Spinal cord (tissue), 9 donors: ENCODE measurements at regions not wholly inside any gene's neighbourhood (a gene's known extent, or its start where the extent isn't known, plus 50 kb on each side); places are given as distances from the start of the nearest gene placed in this dataset.

Experiments used
- DNase-seq, 6 donors: peaks; one replicate each; pipeline versions ENCODE4 v3.0.0 to v3.0.0-alpha.2; 2013 to 2015; ENCODE audit warnings: low spot score in 6 of 6, low read depth in 4 of 6
- H3K27ac ChIP-seq: one replicate; pipeline ENCODE4 v1.5.1; 2013; ENCODE audit warnings: low read depth, low read length, control low read depth
- H3K27me3 ChIP-seq: one replicate; pipeline ENCODE4 v1.6.1; 2013; ENCODE audit warnings: low read length; ENCODE audit not compliant: control insufficient read depth, insufficient read depth
- H3K36me3 ChIP-seq: one replicate; pipeline ENCODE4 v1.6.1; 2013; ENCODE audit warnings: low read length; ENCODE audit not compliant: control insufficient read depth, insufficient read depth
- H3K4me1 ChIP-seq: one replicate; pipeline ENCODE4 v1.6.1; 2013; ENCODE audit warnings: low read length; ENCODE audit not compliant: control insufficient read depth, insufficient read depth
- H3K4me3 ChIP-seq: one replicate; pipeline ENCODE4 v1.5.1; 2013; ENCODE audit warnings: low read depth, low read length, control low read depth
- H3K9me3 ChIP-seq: one replicate; pipeline ENCODE4 v1.6.1; 2013; ENCODE audit warnings: low read length; ENCODE audit not compliant: control insufficient read depth, insufficient read depth
- WGBS: methylation state at CpG from one replicate; pipeline ENCODE4 v1.1.5; 2013; ENCODE audit warnings: missing lambda C conversion rate; ENCODE audit not compliant: insufficient coverage; 5-methylcytosine and 5-hydroxymethylcytosine counted together
- donor health status: healthy.

GRCh38 chr2:236956641-236957040, 129.0 kb upstream of the COPS8 start:
- H3K36me3 ChIP-seq: no peaks in the 10 kb centered on the region
- no peak overlapping the region for H3K4me3 ChIP-seq
- H3K4me1 ChIP-seq: no peaks in the 10 kb centered on the region
- H3K27ac ChIP-seq: no peak overlapping the region
- H3K27me3 ChIP-seq: no peaks in the 10 kb centered on the region
- no CpG with 5 or more reads among the region's 2 CpGs for WGBS
- H3K9me3 ChIP-seq: no peaks in the 10 kb centered on the region
- DNase-seq: no peak

- WGBS: 69% methylated on average over 4 of the region's 5 CpGs
- H3K27ac ChIP-seq: no peak overlapping the region
These were observed 126.7 kb upstream of the COPS8 start for GRCh38 chr2:236959036-236959435.

GRCh38 chr2:236959876-236960275, 125.8 kb upstream of the COPS8 start:
- 93% methylated on average over 9 of the region's 9 CpGs for WGBS
- no peaks in the 10 kb centered on the region for H3K36me3 ChIP-seq
- H3K27me3 ChIP-seq: no peaks in the 10 kb centered on the region
- DNase-seq: no peak
- no peak overlapping the region for H3K4me3 ChIP-seq
- no peaks in the 10 kb centered on the region for H3K4me1 ChIP-seq
- no peaks in the 10 kb centered on the region for H3K9me3 ChIP-seq
- no peak overlapping the region for H3K27ac ChIP-seq

More at GRCh38 chr2:236959036-236959435, 126.7 kb upstream of the COPS8 start:
- Histone ChIP-seq H3K9me3 (no peaks in the 10 kb centered on the region), H3K4me1 (no peaks in the 10 kb centered on the region), H3K36me3 (no peaks in the 10 kb centered on the region), H3K4me3 (no peak overlapping the region), H3K27me3 (no peaks in the 10 kb centered on the region)
- no peak for DNase-seq

- DNase-seq: no peak
- WGBS: 97% methylated on average over 8 of the region's 14 CpGs
- no peak overlapping the region for H3K27ac ChIP-seq
These were observed 125.2 kb upstream of the COPS8 start for GRCh38 chr2:236960531-236960930.

GRCh38 chr2:236962816-236963215, 122.9 kb upstream of the COPS8 start:
- H3K27ac ChIP-seq: no peak overlapping the region
- no peak for DNase-seq
- no peaks in the 10 kb centered on the region for H3K27me3 ChIP-seq
- no peaks in the 10 kb centered on the region for H3K9me3 ChIP-seq
- H3K36me3 ChIP-seq: no peaks in the 10 kb centered on the region
- H3K4me3 ChIP-seq: no peak overlapping the region
- WGBS: 100% methylated on average over 2 of the region's 4 CpGs
- H3K4me1 ChIP-seq: no peaks in the 10 kb centered on the region

More at GRCh38 chr2:236960531-236960930, 125.2 kb upstream of the COPS8 start:
- H3K4me1 ChIP-seq: no peaks in the 10 kb centered on the region
- no peaks in the 10 kb centered on the region for H3K36me3 ChIP-seq
- no peak overlapping the region for H3K4me3 ChIP-seq
- no peaks in the 10 kb centered on the region for H3K27me3 ChIP-seq
- no peaks in the 10 kb centered on the region for H3K9me3 ChIP-seq

GRCh38 chr2:236963631-236964182, 122.0 kb upstream of the COPS8 start:
- H3K9me3 ChIP-seq: no peaks in the 10 kb centered on the region
- no peaks in the 10 kb centered on the region for H3K27me3 ChIP-seq
- DNase-seq: no peak
- no peaks in the 10 kb centered on the region for H3K4me1 ChIP-seq
- 95% methylated on average over 6 of the region's 7 CpGs for WGBS
- no peak overlapping the region for H3K27ac ChIP-seq
- no peaks in the 10 kb centered on the region for H3K36me3 ChIP-seq
- no peak overlapping the region for H3K4me3 ChIP-seq

GRCh38 chr2:236964291-236964690, 121.4 kb upstream of the COPS8 start:
- Histone ChIP-seq H3K36me3 (no peaks in the 10 kb centered on the region), H3K4me3 (no peak overlapping the region), H3K4me1 (no peaks in the 10 kb centered on the region), H3K27me3 (no peaks in the 10 kb centered on the region), H3K27ac (no peak overlapping the region), H3K9me3 (no peaks in the 10 kb centered on the region)
- WGBS: 87% methylated on average over 3 of the region's 5 CpGs
- DNase-seq: no peak

- H3K36me3 ChIP-seq: no peaks in the 10 kb centered on the region
- H3K9me3 ChIP-seq: no peaks in the 10 kb centered on the region
- H3K27me3 ChIP-seq: no peaks in the 10 kb centered on the region
- H3K4me3 ChIP-seq: no peak overlapping the region
- no peaks in the 10 kb centered on the region for H3K4me1 ChIP-seq
- WGBS: 76% methylated on average over 6 of the region's 13 CpGs
- DNase-seq: no peak
- no peak overlapping the region for H3K27ac ChIP-seq
These were observed 120.5 kb upstream of the COPS8 start for GRCh38 chr2:236965021-236965840.

- WGBS: no CpG with 5 or more reads among the region's 1 CpG
- Histone ChIP-seq H3K27ac (no peak overlapping the region), H3K9me3 (no peaks in the 10 kb centered on the region)
These were observed 119.9 kb upstream of the COPS8 start for GRCh38 chr2:236965841-236966096.

GRCh38 chr2:236967499-236967783, 118.2 kb upstream of the COPS8 start:
- Histone ChIP-seq H3K27me3 (no peaks in the 10 kb centered on the region), H3K4me1 (no peaks in the 10 kb centered on the region), H3K36me3 (no peaks in the 10 kb centered on the region), H3K27ac (no peak overlapping the region), H3K4me3 (no peak overlapping the region), H3K9me3 (no peaks in the 10 kb centered on the region)
- no peak for DNase-seq
- 70% methylated on average over 4 of the region's 4 CpGs for WGBS

More at GRCh38 chr2:236965841-236966096, 119.9 kb upstream of the COPS8 start:
- Histone ChIP-seq H3K4me3 (no peak overlapping the region), H3K36me3 (no peaks in the 10 kb centered on the region), H3K4me1 (no peaks in the 10 kb centered on the region), H3K27me3 (no peaks in the 10 kb centered on the region)
- DNase-seq: no peak
